GM18508 (cell line): ENCODE measurements at regions not wholly inside any gene's neighbourhood (a gene's known extent, or its start where the extent isn't known, plus 50 kb on each side); places are given as distances from the start of the nearest gene placed in this dataset.
A peak's percentile ranks its signal among the peaks of the same experiment; 100 is the strongest.

Experiments
- ATAC-seq: cut with Tn5 transposase; IDR thresholded peaks from one replicate; pipeline ENCODE4 v1.9.1; 2021; ENCODE audit warnings: moderate number of reproducible peaks; ENCODE audit not compliant: insufficient read depth, unreplicated experiment

DNA sequence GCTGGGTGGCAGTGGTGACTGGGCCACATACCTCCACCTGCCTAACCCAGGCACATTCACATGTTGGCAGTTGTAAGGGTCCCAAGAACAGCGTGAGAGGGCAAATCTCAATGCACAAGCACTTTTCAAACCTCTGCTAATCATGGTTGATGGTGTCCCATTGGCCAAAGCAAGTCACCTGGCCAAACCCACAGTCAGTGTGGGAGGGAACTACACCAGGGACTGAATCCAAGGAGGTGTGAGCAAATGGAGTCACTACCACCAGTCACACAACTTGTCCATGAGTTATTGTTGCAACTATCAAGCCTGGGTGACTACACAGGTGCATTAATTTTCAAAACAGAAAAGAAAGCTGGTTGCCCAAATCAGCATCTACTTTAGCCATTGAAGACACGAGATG lies 260.1 kb downstream of the BCOR start:
- no peak for ATAC-seq

GRCh38 chrX:39839371-39839770 lies 258.4 kb downstream of the BCOR start:
- no peak for ATAC-seq

DNA sequence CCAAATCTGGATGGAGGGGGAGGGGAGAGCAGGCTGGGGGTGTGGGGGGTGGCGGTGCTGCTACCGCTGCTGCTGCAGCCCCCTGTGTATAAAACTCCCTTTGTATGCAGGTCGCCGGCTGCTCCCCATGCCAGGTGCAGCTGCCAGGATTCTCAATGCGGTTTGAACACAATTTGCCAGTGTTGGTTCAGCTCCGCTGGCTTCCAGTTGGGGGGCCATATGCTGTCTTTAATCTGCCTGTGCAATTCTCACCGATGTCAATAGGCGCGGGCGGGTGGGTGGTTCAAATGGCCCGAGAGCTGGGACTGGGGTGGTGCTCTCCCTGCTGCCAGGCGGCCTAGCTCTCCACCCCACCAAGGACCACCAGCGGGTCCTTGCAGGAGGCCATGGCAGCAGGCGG lies 257.6 kb downstream of the BCOR start:
- ATAC-seq: no peak

- ATAC-seq: no peak
These were observed 257.1 kb downstream of the BCOR start for GRCh38 chrX:39840581-39841093.

DNA sequence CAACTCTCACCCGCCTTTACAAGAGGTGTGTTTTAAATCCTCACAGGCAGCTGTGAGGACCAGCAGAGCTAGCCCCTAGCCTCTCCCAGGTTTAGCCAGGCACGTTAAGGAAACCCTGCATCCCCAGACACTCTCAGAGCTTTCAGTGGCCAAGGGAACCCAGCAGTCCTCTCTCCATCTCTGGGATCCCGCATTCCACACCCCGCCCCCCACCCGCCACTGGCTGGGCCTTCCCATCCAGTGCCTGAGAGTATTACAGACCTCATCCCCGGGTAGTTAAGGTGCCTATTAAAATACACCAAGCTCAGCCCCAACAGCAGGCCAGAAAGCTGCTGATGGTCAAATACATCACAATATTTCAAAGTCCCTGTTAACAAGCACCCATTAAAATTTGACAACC lies 256.2 kb downstream of the BCOR start:
- no peak for ATAC-seq

DNA sequence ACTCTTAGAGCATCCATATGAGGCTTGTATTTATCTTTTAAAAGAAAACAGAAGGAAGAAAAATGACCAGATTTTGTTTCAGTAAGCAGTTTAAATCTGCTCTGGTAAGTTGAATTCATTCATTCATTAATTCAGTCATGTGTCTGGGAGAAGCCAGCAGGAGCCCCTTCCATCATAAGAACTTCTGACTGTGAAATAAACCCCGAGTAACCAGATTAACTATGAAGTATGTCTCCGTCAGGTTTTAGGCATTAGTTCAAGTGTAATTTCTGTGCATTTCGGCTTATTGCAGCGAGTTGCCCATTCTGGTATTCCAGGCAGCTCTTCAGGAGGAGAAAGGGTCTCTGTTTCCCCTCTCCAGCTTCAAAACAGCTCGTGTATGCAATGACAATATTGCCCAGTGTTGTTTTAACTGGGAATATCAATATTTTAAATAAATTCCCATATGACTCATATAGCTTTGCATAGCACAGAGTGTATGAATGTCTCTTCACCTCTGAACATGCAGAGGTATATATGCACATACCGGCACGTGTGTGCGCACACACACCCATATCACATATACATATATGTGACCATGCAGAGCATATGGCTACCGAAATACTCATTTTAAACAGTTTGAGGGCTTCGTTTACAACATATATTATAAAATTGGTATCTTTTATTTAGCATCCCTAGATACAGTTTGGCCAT lies 255.3 kb downstream of the BCOR start:
- ATAC-seq: no peak

GRCh38 chrX:39843318-39843717 lies 254.4 kb downstream of the BCOR start:
- no peak for ATAC-seq

GRCh38 chrX:39845233-39845632 lies 252.5 kb downstream of the BCOR start:
- no peak for ATAC-seq

GRCh38 chrX:39846460-39846859 lies 251.3 kb downstream of the BCOR start:
- ATAC-seq: no peak

DNA sequence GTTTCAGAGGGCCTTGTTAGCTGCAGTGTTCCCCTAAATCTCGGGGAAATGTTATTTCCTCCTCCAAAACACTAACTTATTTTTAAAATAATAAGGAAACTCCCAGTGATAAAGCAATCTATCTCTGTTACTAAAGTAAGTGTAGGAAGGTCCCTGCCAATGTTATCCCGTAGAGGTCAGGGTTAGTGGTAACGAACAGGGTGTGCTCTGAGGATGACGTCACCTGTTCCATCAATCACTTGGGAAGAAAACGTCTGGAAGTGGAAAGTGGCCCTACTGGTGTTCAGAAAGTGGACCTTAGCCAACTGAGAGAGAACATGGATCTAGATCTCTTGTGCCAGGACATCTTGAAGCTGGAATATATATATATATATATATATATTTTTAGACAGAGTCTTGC lies 249.5 kb downstream of the BCOR start:
- no peak for ATAC-seq

GRCh38 chrX:39848900-39849299 lies 248.9 kb downstream of the BCOR start:
- ATAC-seq: no peak

DNA sequence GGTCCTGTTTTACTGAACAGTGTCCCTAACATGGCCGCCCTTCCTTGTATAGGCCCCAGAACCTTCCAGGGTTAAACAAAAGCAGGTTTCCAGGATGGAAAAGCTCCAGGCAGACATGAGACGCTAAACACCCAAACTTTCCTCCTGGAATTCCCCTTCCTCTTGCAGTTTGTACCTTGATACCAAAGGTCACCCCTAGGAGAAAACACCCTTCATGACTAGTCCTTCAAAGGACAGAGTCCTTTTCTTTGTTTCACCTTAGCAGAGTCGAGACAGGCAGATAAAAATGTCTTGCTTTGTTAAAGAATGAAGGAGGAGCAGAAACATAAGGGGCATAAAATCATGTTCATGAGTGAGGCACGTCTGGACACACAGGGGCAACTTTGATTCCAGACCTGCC lies 247.5 kb downstream of the BCOR start:
- ATAC-seq: no peak

GRCh38 chrX:39850630-39851152 lies 247.1 kb downstream of the BCOR start:
- ATAC-seq: no peak

DNA sequence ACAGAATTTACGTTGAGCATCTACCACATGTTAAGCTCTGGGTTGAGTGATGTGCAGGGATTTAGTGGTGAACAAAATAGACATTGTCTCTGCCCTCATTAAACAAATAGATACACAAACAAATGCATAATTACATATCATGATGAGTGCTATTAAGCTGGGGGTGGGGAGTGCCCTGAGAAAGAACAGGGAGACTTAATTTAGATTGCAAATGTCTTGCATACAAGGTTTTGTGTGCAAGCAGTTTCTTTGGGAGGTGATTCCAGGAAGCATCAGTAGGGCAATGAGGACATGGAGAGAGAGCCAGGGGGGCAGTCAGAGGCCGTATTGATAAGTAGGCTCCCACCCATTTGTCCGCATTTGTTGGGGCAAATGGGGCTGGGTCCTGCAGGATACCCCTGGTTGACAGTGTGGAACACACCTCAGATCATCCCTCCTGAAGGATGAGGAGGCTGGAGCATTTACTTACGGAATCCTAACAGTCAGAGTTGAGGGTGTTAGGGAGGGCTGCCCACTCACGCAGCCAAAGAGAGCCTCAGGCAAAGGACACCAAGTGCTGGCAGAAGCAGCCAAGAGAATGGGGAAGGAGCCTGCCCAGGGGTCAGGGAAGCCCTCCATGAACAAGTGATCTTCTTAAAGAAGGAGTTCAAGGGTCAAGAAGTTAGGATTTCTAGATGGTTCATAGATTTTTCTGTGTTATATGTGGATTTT lies 245.9 kb downstream of the BCOR start:
- ATAC-seq: no peak

- ATAC-seq: no peak
These were observed 245.3 kb downstream of the BCOR start for GRCh38 chrX:39852491-39852890.

- no peak for ATAC-seq
These were observed 244.2 kb downstream of the BCOR start for GRCh38 chrX:39853417-39854030.

DNA sequence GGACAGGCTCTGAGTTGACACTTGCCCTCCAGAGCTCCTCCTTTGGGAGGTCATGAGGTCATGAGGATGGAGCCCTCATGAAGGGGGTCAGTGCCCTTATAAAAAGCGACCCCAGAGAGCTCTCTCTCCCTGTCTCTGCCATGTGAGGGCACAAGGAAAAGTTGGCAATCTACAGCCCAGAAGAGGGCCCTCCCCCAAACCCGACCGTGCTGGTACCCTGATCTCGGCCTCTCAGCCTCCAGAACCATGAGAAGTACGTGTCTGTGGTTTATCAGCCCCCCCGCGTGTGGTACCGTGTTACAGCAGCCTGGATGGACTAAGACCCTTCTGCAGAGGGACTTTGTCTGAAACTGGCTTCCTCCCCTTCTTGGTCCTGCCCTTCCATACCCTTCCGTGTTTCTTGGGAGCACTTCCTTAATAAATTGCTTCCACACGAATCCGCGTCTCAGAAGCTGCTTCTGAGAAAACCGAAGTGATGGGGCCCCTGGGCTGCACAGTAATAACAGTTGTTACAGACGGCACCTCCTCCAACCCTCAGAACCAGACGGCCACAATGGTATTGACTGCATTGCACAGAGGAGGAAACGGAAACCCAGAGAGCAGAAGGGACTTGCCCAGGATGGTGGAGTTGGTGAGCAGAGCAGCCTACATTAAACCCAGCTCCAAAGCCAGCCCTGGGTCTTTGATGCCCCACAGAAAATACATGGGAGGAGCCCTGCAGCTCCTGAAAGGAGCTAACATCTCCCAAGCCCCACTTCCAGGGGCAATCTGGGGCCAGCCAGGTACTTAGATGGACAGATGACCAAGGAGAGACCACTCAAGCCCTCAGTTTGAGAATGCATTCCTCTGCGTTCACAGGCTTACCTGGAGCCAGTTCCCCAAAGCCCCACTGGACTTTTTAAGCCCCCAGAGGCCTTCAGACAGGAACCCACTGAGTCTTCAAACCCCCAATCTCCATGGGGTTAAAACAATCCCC lies 242.7 kb downstream of the BCOR start:
- peak; percentile 59 for ATAC-seq

GRCh38 chrX:39855748-39856129 lies 242.0 kb downstream of the BCOR start:
- peak; percentile 29 for ATAC-seq

- no peak for ATAC-seq
These were observed 241.2 kb downstream of the BCOR start for GRCh38 chrX:39856472-39857121.

- no peak for ATAC-seq
These were observed 240.0 kb downstream of the BCOR start for GRCh38 chrX:39857780-39858179.
